Motor neuron (in vitro differentiated cells): ENCODE measurements at regions not wholly inside any gene's neighbourhood (a gene's known extent, or its start where the extent isn't known, plus 50 kb on each side); places are given as distances from the start of the nearest gene placed in this dataset.
"Not testable (repeated sequence)": the region's sequence is repeated elsewhere in the genome, so short reads cannot be mapped to it uniquely, and the experiment has no call there.

Source experiments
- ATAC-seq, 8 experiments: fragments of 200-7000 bp; cut with Tn5 transposase; replicated peaks in 6 of 8; 2 replicates each; pipeline ENCODE4 v1.8.0; 2021; ENCODE audit warnings: mild to moderate bottlenecking in 8 of 8, moderate library complexity in 8 of 8
- H3K27ac ChIP-seq, 2 donors: fragments of 250-450 bp; sonication (Bioruptor Pico); 2 replicates each; pipeline ENCODE4 v1.9.0; 2021; ENCODE audit warnings: antibody characterized with exemption in 2 of 2, mild to moderate bottlenecking in 2 of 2, moderate library complexity in 1 of 2
- H3K4me1 ChIP-seq, 2 donors: fragments of 250-450 bp; sonication (Bioruptor Pico); replicated peaks in 1 of 2; 2 replicates each; pipeline ENCODE4 v1.6.1; 2021; ENCODE audit warnings: antibody characterized with exemption in 2 of 2, mild to moderate bottlenecking in 2 of 2, moderate library complexity in 1 of 2
- H3K4me3 ChIP-seq, 5 donors: fragments of 250-450 bp; sonication (Bioruptor Pico); 2 replicates each; pipeline ENCODE4 v1.9.0; 2021; ENCODE audit warnings: antibody characterized with exemption in 5 of 5, mild to moderate bottlenecking in 5 of 5, moderate library complexity in 4 of 5
- WGBS, 10 experiments: fragments of 450-650 bp; shearing (Covaris generic); methylation state at CpG; one replicate each; pipeline ENCODE4 v1.0.0; 2022; 5-methylcytosine and 5-hydroxymethylcytosine counted together
- in situ Hi-C, 9 experiments: fragments of 400-800 bp; cut with MboI; loops; one replicate each; pipeline ENCODE4 v1.15.0; 2021; ENCODE audit warnings: low sequenced_read_pairs in 9 of 9, low pct_unique_long_range_greater_than_20kb in 2 of 9; ENCODE audit not compliant: unreplicated experiment in 9 of 9

- H3K4me1 ChIP-seq, ATAC-seq, in situ Hi-C loops, H3K27ac ChIP-seq, H3K4me3 ChIP-seq: not testable (repeated sequence)
- WGBS, 10 experiments = no CpG with 5 or more reads among the region's 28 CpGs
These were observed 58.8 kb upstream of the ANKRD30BL start for GRCh38 chr2:132220589-132220988.

GRCh38 chr2:132221886-132222285, 60.1 kb upstream of the ANKRD30BL start:
- H3K27ac ChIP-seq, ATAC-seq, H3K4me1 ChIP-seq, in situ Hi-C loops, H3K4me3 ChIP-seq: not testable (repeated sequence)
- no CpG with 5 or more reads among the region's 30 CpGs for WGBS, 10 experiments

- in situ Hi-C loops = no loop called here
These were observed 90.6 kb upstream of the ANKRD30BL start for GRCh38 chr2:132252191-132252893.

GRCh38 chr2:132252894-132253264, 91.1 kb upstream of the ANKRD30BL start:
- in situ Hi-C loops = no loop called here
- no peak overlapping the region for H3K4me3 ChIP-seq
- no peak for ATAC-seq
- no peaks in the 10 kb centered on the region for H3K4me1 ChIP-seq
- WGBS, 10 experiments = 97 to 100% methylated on average over 5 of the region's 17 CpGs; no CpG with 5 or more reads in 8 of the 10 experiments
- H3K27ac ChIP-seq = no peak overlapping the region

More at GRCh38 chr2:132252191-132252893, 90.6 kb upstream of the ANKRD30BL start:
- H3K4me3 ChIP-seq = no peak overlapping the region
- no peak overlapping the region for H3K27ac ChIP-seq
- H3K4me1 ChIP-seq = no peaks in the 10 kb centered on the region
- no peak for ATAC-seq
- 83 to 100% (median 100%) methylated on average over 1 to 5 of the region's 38 CpGs; no CpG with 5 or more reads in 5 of the 10 experiments for WGBS, 10 experiments

- in situ Hi-C loops = no loop called here
- Histone ChIP-seq H3K4me1 (no peaks in the 10 kb centered on the region), H3K27ac (no peak overlapping the region), H3K4me3 (no peak overlapping the region)
- 100% methylated on average over 1 to 4 of the region's 50 CpGs; no CpG with 5 or more reads in 8 of the 10 experiments for WGBS, 10 experiments
- ATAC-seq = no peak
These were observed 91.9 kb upstream of the ANKRD30BL start for GRCh38 chr2:132253496-132254305.

- in situ Hi-C loops = not testable (repeated sequence)
These were observed 92.7 kb upstream of the ANKRD30BL start for GRCh38 chr2:132254306-132254919.

GRCh38 chr2:132255714-132256113, 94.0 kb upstream of the ANKRD30BL start:
- in situ Hi-C loops = no loop called here
- Histone ChIP-seq H3K27ac (no peak overlapping the region), H3K4me1 (no peaks in the 10 kb centered on the region), H3K4me3 (no peak overlapping the region)
- 80 to 100% (median 92%) methylated on average over 1 to 9 of the region's 16 CpGs; no CpG with 5 or more reads in 6 of the 10 experiments for WGBS, 10 experiments
- no peak for ATAC-seq

More at GRCh38 chr2:132254306-132254919, 92.7 kb upstream of the ANKRD30BL start:
- 40 to 96% (median 87%) methylated on average over 1 to 10 of the region's 25 CpGs; no CpG with 5 or more reads in 5 of the 10 experiments for WGBS, 10 experiments
- H3K4me3 ChIP-seq, H3K27ac ChIP-seq, ATAC-seq, H3K4me1 ChIP-seq: not testable (repeated sequence)

GRCh38 chr2:132256251-132256902, 94.6 kb upstream of the ANKRD30BL start:
- in situ Hi-C loops = no loop called here
- no CpG with 5 or more reads among the region's 68 CpGs for WGBS, 10 experiments
- Histone ChIP-seq H3K4me3 (no peak overlapping the region), H3K4me1 (no peaks in the 10 kb centered on the region), H3K27ac (no peak overlapping the region)
- ATAC-seq = no peak

GRCh38 chr2:132256903-132257300, 95.2 kb upstream of the ANKRD30BL start:
- ATAC-seq, in situ Hi-C loops: not testable (repeated sequence)

GRCh38 chr2:132257301-132258171, 95.8 kb upstream of the ANKRD30BL start:
- 0 to 80% (median 55%) methylated on average over 1 to 16 of the region's 79 CpGs; no CpG with 5 or more reads in 5 of the 10 experiments for WGBS, 10 experiments
- H3K4me1 ChIP-seq, H3K27ac ChIP-seq, in situ Hi-C loops: not testable (repeated sequence)
- peak overlapping the region in 3 of 5 donors; percentile 14 to 34 (median 31) for H3K4me3 ChIP-seq
- ATAC-seq = peak in 4 of 8 experiments; percentile 29 to 54 (median 43)

More at GRCh38 chr2:132256903-132257300, 95.2 kb upstream of the ANKRD30BL start:
- not testable (repeated sequence) for H3K4me1 ChIP-seq, H3K27ac ChIP-seq
- 32 to 100% (median 85%) methylated on average over 2 to 6 of the region's 34 CpGs; no CpG with 5 or more reads in 7 of the 10 experiments for WGBS, 10 experiments
- peak overlapping the region in 3 of 5 donors; percentile 14 to 34 (median 31) for H3K4me3 ChIP-seq

- H3K27ac ChIP-seq, in situ Hi-C loops, ATAC-seq, H3K4me1 ChIP-seq, H3K4me3 ChIP-seq: not testable (repeated sequence)
- 80 to 100% (median 98%) methylated on average over 1 to 7 of the region's 13 CpGs; no CpG with 5 or more reads in 4 of the 10 experiments for WGBS, 10 experiments
These were observed 97.5 kb upstream of the ANKRD30BL start for GRCh38 chr2:132259276-132259675.

- in situ Hi-C loops, H3K27ac ChIP-seq, ATAC-seq, H3K4me3 ChIP-seq: not testable (repeated sequence)
- peaks cover 20 to 30% of the 10 kb centered on the region in 2 donors for H3K4me1 ChIP-seq
- WGBS, 10 experiments = 0 to 100% (median 86%) methylated on average over 1 to 7 of the region's 12 CpGs; no CpG with 5 or more reads in 4 of the 10 experiments
These were observed 103.8 kb upstream of the ANKRD30BL start for GRCh38 chr2:132265595-132265994.
